SU-DHL-6 (cell line): ENCODE measurements at regions not wholly inside any gene's neighbourhood (a gene's known extent, or its start where the extent isn't known, plus 50 kb on each side); places are given as distances from the start of the nearest gene placed in this dataset.

Experiments
- CTCF ChIP-seq: fragments of 200-600 bp; sonication (generic); IDR thresholded peaks from one replicate; pipeline ENCODE4 v1.5.1; 2017; ENCODE audit warnings: antibody characterized with exemption, mild to moderate bottlenecking, low read length, moderate library complexity; ENCODE audit not compliant: insufficient read depth, poor library complexity, severe bottlenecking
- EZH2phosphoT487 ChIP-seq: fragments of 200-600 bp; sonication (generic), shearing (Covaris generic); conservative IDR thresholded peaks from 2 replicates; pipeline ENCODE4 v1.6.1; 2018; ENCODE audit warnings: mild to moderate bottlenecking, antibody characterized with exemption, low read length, moderate library complexity, mixed read lengths

DNA sequence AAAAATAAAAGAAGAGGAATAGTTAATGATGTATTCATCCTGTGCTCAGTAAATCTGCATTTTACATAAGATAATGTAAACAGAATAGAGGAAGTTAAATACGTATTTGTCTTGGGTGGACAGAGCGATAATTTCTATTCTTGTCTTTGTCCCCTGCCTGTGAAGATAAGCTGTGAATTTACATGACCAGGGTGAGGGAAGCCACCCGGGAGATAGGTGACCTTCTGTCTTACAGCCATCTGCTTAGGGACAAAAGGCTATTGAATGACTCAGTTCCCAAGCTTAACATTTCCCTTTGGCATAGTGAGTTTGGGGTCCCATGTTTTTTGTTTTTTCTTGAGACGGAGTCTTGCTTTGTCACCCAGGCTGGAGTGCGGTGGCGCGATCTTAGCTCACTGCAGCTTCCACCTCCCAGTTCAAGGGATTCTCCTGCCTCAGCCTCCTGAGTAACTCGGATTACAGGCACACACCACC is 88.7 kb upstream of the KCTD7 start:
- no peak for TF ChIP-seq CTCF
- TF ChIP-seq EZH2phosphoT487 = no peak
